HepG2 (cell line): ENCODE measurements at regions not wholly inside any gene's neighbourhood (a gene's known extent, or its start where the extent isn't known, plus 50 kb on each side); places are given as distances from the start of the nearest gene placed in this dataset.
"Not testable (repeated sequence)": the region's sequence is repeated elsewhere in the genome, so short reads cannot be mapped to it uniquely, and the experiment has no call there.

ENCODE experiments used
- ATAC-seq: fragments of 200-7000 bp; cut with Tn5 transposase; 3 replicates; pipeline ENCODE4 v1.9.1; 2020; ENCODE audit warnings: mild to moderate bottlenecking, moderate library complexity
- BruUV-seq: library from RNA; stranded (reverse); fragments of 400-500 nt; replicated peaks from 2 replicates; lab custom pipeline; 2021; lab: Mats Ljungman, UMichigan
- CTCF ChIA-PET: fragments of 300-600 bp; formaldehyde crosslinking; extraction: SDS; loops from one replicate; lab custom pipeline; 2021; ENCODE audit warnings: low total read pairs, inconsistent platforms, low intra/inter-chr PET ratio; lab: Yijun Ruan, JAX
- POLR2A ChIA-PET: fragments of 350-600 bp; sonication (Branson Sonifier 250); formaldehyde crosslinking; loops from one replicate; lab custom pipeline; 2020; ENCODE audit warnings: antibody characterized with exemption, inconsistent platforms; lab: Yijun Ruan, JAX
- DNase-seq: peaks from one replicate; pipeline ENCODE4 v3.0.0-alpha.2; 2015; ENCODE audit warnings: low spot score
- FAIRE-seq: peaks from 3 replicates; lab custom pipeline; 2011; peaks lifted over from hg19 to GRCh38; lab: Jason Lieb, UNC
- H2AFZ ChIP-seq: one replicate; pipeline ENCODE4 v1.6.1; 2011; ENCODE audit warnings: low read length, inconsistent platforms
- H3K27ac ChIP-seq: fragments of 300-600 bp; 3 replicates; pipeline ENCODE4 v1.8.0; 2011; ENCODE audit warnings: mixed run types, mild to moderate bottlenecking, mixed read lengths, low read length, inconsistent platforms; ENCODE audit not compliant: insufficient read depth; ENCODE audit errors: extremely low read length
- H3K27me3 ChIP-seq, 2 experiments: fragments of 200-600 bp in 1 of 2; 2 replicates in 1 of 2; 3 replicates in 1 of 2; pipeline versions ENCODE4 v1.6.0 to v1.8.0; 2011; ENCODE audit warnings: low read length in 2 of 2, mild to moderate bottlenecking in 2 of 2, moderate library complexity in 2 of 2, inconsistent platforms in 1 of 2; ENCODE audit not compliant: insufficient read depth in 2 of 2, control insufficient read depth in 1 of 2
- H3K36me3 ChIP-seq, 2 experiments: fragments of 200-600 bp in 1 of 2; replicated peaks in 1 of 2; 2 replicates in 1 of 2; 3 replicates in 1 of 2; pipeline versions ENCODE4 v1.5.1 to v1.8.0; 2011; ENCODE audit warnings: low read length in 2 of 2, inconsistent platforms in 1 of 2; ENCODE audit not compliant: insufficient read depth in 2 of 2, control insufficient read depth in 1 of 2
- H3K4me1 ChIP-seq: 2 replicates; pipeline ENCODE4 v1.5.1; 2012; ENCODE audit warnings: low read length, inconsistent platforms; ENCODE audit not compliant: insufficient read depth
- H3K4me2 ChIP-seq: 2 replicates; pipeline ENCODE4 v1.6.0; 2011; ENCODE audit warnings: low read depth, low read length, inconsistent platforms
- H3K4me3 ChIP-seq, 3 experiments: fragments of 200-600 bp in 1 of 3; sonication (generic), shearing (Covaris generic) in 1 of 3; replicated peaks in 1 of 3; 2 replicates each; pipeline ENCODE4 v1.5.1; 2011 to 2016; ENCODE audit warnings: low read length in 3 of 3, inconsistent platforms in 2 of 3, low read depth in 2 of 3, mild to moderate bottlenecking in 2 of 3, control low read depth in 1 of 3, mixed read lengths in 1 of 3; ENCODE audit not compliant: insufficient read depth in 1 of 3
- H3K79me2 ChIP-seq: one replicate; pipeline ENCODE4 v1.6.1; 2011; ENCODE audit warnings: low read length, inconsistent platforms; ENCODE audit not compliant: insufficient read depth
- H3K9ac ChIP-seq: 2 replicates; pipeline ENCODE4 v1.6.0; 2011; ENCODE audit warnings: mild to moderate bottlenecking, low read depth, low read length, inconsistent platforms; ENCODE audit not compliant: insufficient read depth
- H3K9me3 ChIP-seq: 2 replicates; pipeline ENCODE4 v1.5.1; 2012; ENCODE audit warnings: mild to moderate bottlenecking, low read length
- H4K20me1 ChIP-seq: 2 replicates; pipeline ENCODE4 v1.6.0; 2011; ENCODE audit warnings: inconsistent platforms, mild to moderate bottlenecking, low read length, moderate library complexity; ENCODE audit not compliant: insufficient read depth
- EED ChIP-seq: sonication (generic); formaldehyde crosslinking; IDR thresholded peaks from 2 replicates; pipeline ENCODE4 v1.5.0; 2020; ENCODE audit warnings: mild to moderate bottlenecking, missing genetic modification reagents
- GFI1 ChIP-seq: sonication (generic); formaldehyde crosslinking; IDR thresholded peaks from 2 replicates; pipeline ENCODE4 v1.5.0; 2020; ENCODE audit warnings: missing genetic modification reagents, mild to moderate bottlenecking, borderline replicate concordance
- HOXD1 ChIP-seq: sonication (generic); formaldehyde crosslinking; IDR thresholded peaks from 2 replicates; pipeline ENCODE4 v1.5.0; 2020; ENCODE audit warnings: missing genetic modification reagents
- YEATS2 ChIP-seq: sonication (generic); formaldehyde crosslinking; IDR thresholded peaks from 2 replicates; pipeline ENCODE4 v1.4.0; 2020; ENCODE audit warnings: missing genetic modification reagents, borderline replicate concordance
- WGBS: methylation state at CpG from one replicate; pipeline ENCODE4 v1.1.6; 2017; ENCODE audit warnings: low lambda C conversion rate; 5-methylcytosine and 5-hydroxymethylcytosine counted together
- in situ Hi-C: cut with HindIII; loops from 2 replicates; pipeline ENCODE4 v1.10.0; 2017; ENCODE audit warnings: low pct_unique_long_range_greater_than_20kb; ENCODE audit not compliant: extremely low pct_ligation_motif_present
- intact Hi-C: fragments of 100-400 bp; cut with micrococcal nuclease; formaldehyde crosslinking; loops from one replicate; pipeline ENCODE4 v1.10.0; 2022; ENCODE audit not compliant: unreplicated experiment
- TF ChIP-seq, protein P1 (sequence below): IDR thresholded peaks from 2 replicates; pipeline ENCODE4 v1.4.0; 2020; ENCODE audit warnings: mild to moderate bottlenecking, missing genetic modification reagents

- TF ChIP-seq, protein P1, sequence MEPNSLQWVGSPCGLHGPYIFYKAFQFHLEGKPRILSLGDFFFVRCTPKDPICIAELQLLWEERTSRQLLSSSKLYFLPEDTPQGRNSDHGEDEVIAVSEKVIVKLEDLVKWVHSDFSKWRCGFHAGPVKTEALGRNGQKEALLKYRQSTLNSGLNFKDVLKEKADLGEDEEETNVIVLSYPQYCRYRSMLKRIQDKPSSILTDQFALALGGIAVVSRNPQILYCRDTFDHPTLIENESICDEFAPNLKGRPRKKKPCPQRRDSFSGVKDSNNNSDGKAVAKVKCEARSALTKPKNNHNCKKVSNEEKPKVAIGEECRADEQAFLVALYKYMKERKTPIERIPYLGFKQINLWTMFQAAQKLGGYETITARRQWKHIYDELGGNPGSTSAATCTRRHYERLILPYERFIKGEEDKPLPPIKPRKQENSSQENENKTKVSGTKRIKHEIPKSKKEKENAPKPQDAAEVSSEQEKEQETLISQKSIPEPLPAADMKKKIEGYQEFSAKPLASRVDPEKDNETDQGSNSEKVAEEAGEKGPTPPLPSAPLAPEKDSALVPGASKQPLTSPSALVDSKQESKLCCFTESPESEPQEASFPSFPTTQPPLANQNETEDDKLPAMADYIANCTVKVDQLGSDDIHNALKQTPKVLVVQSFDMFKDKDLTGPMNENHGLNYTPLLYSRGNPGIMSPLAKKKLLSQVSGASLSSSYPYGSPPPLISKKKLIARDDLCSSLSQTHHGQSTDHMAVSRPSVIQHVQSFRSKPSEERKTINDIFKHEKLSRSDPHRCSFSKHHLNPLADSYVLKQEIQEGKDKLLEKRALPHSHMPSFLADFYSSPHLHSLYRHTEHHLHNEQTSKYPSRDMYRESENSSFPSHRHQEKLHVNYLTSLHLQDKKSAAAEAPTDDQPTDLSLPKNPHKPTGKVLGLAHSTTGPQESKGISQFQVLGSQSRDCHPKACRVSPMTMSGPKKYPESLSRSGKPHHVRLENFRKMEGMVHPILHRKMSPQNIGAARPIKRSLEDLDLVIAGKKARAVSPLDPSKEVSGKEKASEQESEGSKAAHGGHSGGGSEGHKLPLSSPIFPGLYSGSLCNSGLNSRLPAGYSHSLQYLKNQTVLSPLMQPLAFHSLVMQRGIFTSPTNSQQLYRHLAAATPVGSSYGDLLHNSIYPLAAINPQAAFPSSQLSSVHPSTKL (CRISPR knock-in tag) = no peak
- no peak for TF ChIP-seq GFI1 (CRISPR knock-in tag)
- no peak for TF ChIP-seq HOXD1 (CRISPR knock-in tag)
- no peak for TF ChIP-seq EED (CRISPR knock-in tag)
- no peak for TF ChIP-seq YEATS2 (CRISPR knock-in tag)
Observed at GRCh38 chr13:53447863-53448262, 419.2 kb downstream of the OLFM4 start (continued).

GRCh38 chr13:53452263-53452808 is 423.7 kb downstream of the OLFM4 start:
- peaks cover 76% of the 10 kb centered on the region for H3K9me3 ChIP-seq
- H3K79me2 ChIP-seq, in situ Hi-C loops, H3K36me3 ChIP-seq, BruUV-seq, POLR2A ChIA-PET, H3K4me3 ChIP-seq, CTCF ChIA-PET, H4K20me1 ChIP-seq, H3K4me1 ChIP-seq, H3K4me2 ChIP-seq, H3K9ac ChIP-seq, ATAC-seq, FAIRE-seq, H3K27me3 ChIP-seq, DNase-seq, H2AFZ ChIP-seq, intact Hi-C loops, H3K27ac ChIP-seq: not testable (repeated sequence)
- WGBS = 80% methylated on average over 14 of the region's 29 CpGs
